CD4-positive, alpha-beta T cell treated with Interferon alpha-2 for 1 hour (primary cell): ENCODE measurements at regions not wholly inside any gene's neighbourhood (a gene's known extent, or its start where the extent isn't known, plus 50 kb on each side); places are given as distances from the start of the nearest gene placed in this dataset.

Source experiments
- DNase-seq, 2 donors: peaks; one replicate each; pipeline ENCODE4 v3.0.0-alpha.2; 2020 to 2022

- no peak for DNase-seq
Observed at GRCh38 chr2:5026571-5027234, 665.5 kb upstream of the SOX11 start.

GRCh38 chr2:5035057-5035488 is 657.1 kb upstream of the SOX11 start:
- DNase-seq: no peak

GRCh38 chr2:5036256-5036655 is 655.9 kb upstream of the SOX11 start:
- no peak for DNase-seq

- no peak for DNase-seq
Observed at GRCh38 chr2:5039241-5039975, 652.8 kb upstream of the SOX11 start.

GRCh38 chr2:5040571-5040970 is 651.6 kb upstream of the SOX11 start:
- no peak for DNase-seq

GRCh38 chr2:5041501-5041900 is 650.7 kb upstream of the SOX11 start:
- no peak for DNase-seq

- DNase-seq: no peak
Observed at GRCh38 chr2:5042666-5043440, 649.3 kb upstream of the SOX11 start.

GRCh38 chr2:5051300-5051699 is 640.9 kb upstream of the SOX11 start:
- DNase-seq: no peak

GRCh38 chr2:5052905-5053304 is 639.3 kb upstream of the SOX11 start:
- no peak for DNase-seq

GRCh38 chr2:5057891-5058351 is 634.3 kb upstream of the SOX11 start:
- DNase-seq: no peak

GRCh38 chr2:5060956-5061355 is 631.2 kb upstream of the SOX11 start:
- no peak for DNase-seq

- no peak for DNase-seq
Observed at GRCh38 chr2:5064687-5065086, 627.5 kb upstream of the SOX11 start.

GRCh38 chr2:5067816-5068215 is 624.4 kb upstream of the SOX11 start:
- no peak for DNase-seq

- DNase-seq: no peak
Observed at GRCh38 chr2:5070257-5070656, 621.9 kb upstream of the SOX11 start.

- no peak for DNase-seq
Observed at GRCh38 chr2:5074733-5075132, 617.5 kb upstream of the SOX11 start.

GRCh38 chr2:5076599-5076998 is 615.6 kb upstream of the SOX11 start:
- no peak for DNase-seq

- no peak for DNase-seq
Observed at GRCh38 chr2:5077479-5078089, 614.6 kb upstream of the SOX11 start.

- no peak for DNase-seq
Observed at GRCh38 chr2:5083402-5083801, 608.8 kb upstream of the SOX11 start.

GRCh38 chr2:5089409-5089808 is 602.8 kb upstream of the SOX11 start:
- no peak for DNase-seq

GRCh38 chr2:5093056-5093455 is 599.1 kb upstream of the SOX11 start:
- DNase-seq: no peak

GRCh38 chr2:5093518-5093917 is 598.7 kb upstream of the SOX11 start:
- no peak for DNase-seq

GRCh38 chr2:5094192-5094591 is 598.0 kb upstream of the SOX11 start:
- DNase-seq: no peak

- no peak for DNase-seq
Observed at GRCh38 chr2:5098286-5098685, 593.9 kb upstream of the SOX11 start.
